ENCODE measurements at regions not wholly inside any gene's neighbourhood (a gene's known extent, or its start where the extent isn't known, plus 50 kb on each side); places are given as distances from the start of the nearest gene placed in this dataset.

DNA sequence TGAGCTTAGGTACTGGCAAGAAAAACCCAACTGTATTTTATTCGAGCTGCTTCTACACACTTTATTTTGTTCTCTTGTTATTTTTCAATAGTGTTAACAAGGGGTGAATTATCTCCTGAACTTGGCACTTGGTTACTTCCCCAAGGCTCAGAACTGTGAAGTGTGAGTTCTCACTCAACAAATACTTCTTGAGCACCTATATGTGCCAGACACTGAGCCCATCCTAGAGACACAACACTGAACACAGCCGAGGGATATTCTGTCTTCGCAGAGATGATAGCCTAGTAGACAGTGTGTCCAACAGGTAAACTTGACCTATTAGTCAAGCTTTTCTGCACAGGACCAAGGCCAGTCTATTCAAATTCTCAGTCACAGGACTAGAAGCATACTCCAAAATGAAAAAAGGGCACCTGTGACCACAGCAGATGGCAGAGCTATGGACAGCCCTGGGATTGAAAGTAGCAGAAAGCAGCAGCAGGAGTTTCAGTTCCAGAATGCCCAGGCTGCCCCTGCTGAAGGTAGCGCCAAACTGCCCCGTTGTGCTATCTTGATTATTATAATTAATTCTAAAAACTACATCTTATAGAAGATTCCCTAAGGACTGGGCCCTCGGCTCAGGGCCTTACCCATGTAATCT, 77.8 kb upstream of the TAB2 start:
- TF ChIP-seq CREB1 (CRISPR knock-in tag; IDR thresholded peaks at IDR 0.05; ENCODE audit: low read depth): no peak
- no peak for TF ChIP-seq EZH2 (IDR thresholded peaks at IDR 0.05; ENCODE audit: low read depth, unreplicated experiment)
- TF ChIP-seq, protein P1, sequence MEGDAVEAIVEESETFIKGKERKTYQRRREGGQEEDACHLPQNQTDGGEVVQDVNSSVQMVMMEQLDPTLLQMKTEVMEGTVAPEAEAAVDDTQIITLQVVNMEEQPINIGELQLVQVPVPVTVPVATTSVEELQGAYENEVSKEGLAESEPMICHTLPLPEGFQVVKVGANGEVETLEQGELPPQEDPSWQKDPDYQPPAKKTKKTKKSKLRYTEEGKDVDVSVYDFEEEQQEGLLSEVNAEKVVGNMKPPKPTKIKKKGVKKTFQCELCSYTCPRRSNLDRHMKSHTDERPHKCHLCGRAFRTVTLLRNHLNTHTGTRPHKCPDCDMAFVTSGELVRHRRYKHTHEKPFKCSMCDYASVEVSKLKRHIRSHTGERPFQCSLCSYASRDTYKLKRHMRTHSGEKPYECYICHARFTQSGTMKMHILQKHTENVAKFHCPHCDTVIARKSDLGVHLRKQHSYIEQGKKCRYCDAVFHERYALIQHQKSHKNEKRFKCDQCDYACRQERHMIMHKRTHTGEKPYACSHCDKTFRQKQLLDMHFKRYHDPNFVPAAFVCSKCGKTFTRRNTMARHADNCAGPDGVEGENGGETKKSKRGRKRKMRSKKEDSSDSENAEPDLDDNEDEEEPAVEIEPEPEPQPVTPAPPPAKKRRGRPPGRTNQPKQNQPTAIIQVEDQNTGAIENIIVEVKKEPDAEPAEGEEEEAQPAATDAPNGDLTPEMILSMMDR (conservative IDR thresholded peaks at IDR 0.05; ENCODE audit: low read depth in 2 of 2): no peak
- TF ChIP-seq JUNB (IDR thresholded peaks at IDR 0.05; ENCODE audit: unreplicated experiment): no peak
- no peak for TF ChIP-seq POLR2AphosphoS5 (IDR thresholded peaks at IDR 0.05; ENCODE audit: low read depth)
- no peak for TF ChIP-seq EZH2phosphoT487 (IDR thresholded peaks at IDR 0.05; ENCODE audit: unreplicated experiment)
- TF ChIP-seq, protein P2, sequence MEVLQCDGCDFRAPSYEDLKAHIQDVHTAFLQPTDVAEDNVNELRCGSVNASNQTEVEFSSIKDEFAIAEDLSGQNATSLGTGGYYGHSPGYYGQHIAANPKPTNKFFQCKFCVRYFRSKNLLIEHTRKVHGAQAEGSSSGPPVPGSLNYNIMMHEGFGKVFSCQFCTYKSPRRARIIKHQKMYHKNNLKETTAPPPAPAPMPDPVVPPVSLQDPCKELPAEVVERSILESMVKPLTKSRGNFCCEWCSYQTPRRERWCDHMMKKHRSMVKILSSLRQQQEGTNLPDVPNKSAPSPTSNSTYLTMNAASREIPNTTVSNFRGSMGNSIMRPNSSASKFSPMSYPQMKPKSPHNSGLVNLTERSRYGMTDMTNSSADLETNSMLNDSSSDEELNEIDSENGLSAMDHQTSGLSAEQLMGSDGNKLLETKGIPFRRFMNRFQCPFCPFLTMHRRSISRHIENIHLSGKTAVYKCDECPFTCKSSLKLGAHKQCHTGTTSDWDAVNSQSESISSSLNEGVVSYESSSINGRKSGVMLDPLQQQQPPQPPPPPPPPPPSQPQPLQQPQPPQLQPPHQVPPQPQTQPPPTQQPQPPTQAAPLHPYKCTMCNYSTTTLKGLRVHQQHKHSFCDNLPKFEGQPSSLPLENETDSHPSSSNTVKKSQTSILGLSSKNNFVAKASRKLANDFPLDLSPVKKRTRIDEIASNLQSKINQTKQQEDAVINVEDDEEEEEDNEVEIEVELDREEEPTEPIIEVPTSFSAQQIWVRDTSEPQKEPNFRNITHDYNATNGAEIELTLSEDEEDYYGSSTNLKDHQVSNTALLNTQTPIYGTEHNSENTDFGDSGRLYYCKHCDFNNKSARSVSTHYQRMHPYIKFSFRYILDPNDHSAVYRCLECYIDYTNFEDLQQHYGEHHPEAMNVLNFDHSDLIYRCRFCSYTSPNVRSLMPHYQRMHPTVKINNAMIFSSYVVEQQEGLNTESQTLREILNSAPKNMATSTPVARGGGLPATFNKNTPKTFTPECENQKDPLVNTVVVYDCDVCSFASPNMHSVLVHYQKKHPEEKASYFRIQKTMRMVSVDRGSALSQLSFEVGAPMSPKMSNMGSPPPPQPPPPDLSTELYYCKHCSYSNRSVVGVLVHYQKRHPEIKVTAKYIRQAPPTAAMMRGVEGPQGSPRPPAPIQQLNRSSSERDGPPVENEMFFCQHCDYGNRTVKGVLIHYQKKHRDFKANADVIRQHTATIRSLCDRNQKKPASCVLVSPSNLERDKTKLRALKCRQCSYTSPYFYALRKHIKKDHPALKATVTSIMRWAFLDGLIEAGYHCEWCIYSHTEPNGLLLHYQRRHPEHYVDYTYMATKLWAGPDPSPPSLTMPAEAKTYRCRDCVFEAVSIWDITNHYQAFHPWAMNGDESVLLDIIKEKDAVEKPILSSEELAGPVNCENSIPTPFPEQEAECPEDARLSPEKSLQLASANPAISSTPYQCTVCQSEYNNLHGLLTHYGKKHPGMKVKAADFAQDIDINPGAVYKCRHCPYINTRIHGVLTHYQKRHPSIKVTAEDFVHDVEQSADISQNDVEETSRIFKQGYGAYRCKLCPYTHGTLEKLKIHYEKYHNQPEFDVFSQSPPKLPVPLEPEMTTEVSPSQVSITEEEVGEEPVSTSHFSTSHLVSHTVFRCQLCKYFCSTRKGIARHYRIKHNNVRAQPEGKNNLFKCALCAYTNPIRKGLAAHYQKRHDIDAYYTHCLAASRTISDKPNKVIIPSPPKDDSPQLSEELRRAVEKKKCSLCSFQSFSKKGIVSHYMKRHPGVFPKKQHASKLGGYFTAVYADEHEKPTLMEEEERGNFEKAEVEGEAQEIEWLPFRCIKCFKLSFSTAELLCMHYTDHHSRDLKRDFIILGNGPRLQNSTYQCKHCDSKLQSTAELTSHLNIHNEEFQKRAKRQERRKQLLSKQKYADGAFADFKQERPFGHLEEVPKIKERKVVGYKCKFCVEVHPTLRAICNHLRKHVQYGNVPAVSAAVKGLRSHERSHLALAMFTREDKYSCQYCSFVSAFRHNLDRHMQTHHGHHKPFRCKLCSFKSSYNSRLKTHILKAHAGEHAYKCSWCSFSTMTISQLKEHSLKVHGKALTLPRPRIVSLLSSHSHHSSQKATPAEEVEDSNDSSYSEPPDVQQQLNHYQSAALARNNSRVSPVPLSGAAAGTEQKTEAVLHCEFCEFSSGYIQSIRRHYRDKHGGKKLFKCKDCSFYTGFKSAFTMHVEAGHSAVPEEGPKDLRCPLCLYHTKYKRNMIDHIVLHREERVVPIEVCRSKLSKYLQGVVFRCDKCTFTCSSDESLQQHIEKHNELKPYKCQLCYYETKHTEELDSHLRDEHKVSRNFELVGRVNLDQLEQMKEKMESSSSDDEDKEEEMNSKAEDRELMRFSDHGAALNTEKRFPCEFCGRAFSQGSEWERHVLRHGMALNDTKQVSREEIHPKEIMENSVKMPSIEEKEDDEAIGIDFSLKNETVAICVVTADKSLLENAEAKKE (CRISPR knock-in tag; IDR thresholded peaks at IDR 0.05): no peak
- TF ChIP-seq, protein P3, sequence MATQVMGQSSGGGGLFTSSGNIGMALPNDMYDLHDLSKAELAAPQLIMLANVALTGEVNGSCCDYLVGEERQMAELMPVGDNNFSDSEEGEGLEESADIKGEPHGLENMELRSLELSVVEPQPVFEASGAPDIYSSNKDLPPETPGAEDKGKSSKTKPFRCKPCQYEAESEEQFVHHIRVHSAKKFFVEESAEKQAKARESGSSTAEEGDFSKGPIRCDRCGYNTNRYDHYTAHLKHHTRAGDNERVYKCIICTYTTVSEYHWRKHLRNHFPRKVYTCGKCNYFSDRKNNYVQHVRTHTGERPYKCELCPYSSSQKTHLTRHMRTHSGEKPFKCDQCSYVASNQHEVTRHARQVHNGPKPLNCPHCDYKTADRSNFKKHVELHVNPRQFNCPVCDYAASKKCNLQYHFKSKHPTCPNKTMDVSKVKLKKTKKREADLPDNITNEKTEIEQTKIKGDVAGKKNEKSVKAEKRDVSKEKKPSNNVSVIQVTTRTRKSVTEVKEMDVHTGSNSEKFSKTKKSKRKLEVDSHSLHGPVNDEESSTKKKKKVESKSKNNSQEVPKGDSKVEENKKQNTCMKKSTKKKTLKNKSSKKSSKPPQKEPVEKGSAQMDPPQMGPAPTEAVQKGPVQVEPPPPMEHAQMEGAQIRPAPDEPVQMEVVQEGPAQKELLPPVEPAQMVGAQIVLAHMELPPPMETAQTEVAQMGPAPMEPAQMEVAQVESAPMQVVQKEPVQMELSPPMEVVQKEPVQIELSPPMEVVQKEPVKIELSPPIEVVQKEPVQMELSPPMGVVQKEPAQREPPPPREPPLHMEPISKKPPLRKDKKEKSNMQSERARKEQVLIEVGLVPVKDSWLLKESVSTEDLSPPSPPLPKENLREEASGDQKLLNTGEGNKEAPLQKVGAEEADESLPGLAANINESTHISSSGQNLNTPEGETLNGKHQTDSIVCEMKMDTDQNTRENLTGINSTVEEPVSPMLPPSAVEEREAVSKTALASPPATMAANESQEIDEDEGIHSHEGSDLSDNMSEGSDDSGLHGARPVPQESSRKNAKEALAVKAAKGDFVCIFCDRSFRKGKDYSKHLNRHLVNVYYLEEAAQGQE (IDR thresholded peaks at IDR 0.05; ENCODE audit: unreplicated experiment): no peak
- TF ChIP-seq STAT1 (IDR thresholded peaks at IDR 0.05; ENCODE audit: unreplicated experiment): no peak
- no peak for TF ChIP-seq ZNF331 (CRISPR knock-in tag; IDR thresholded peaks at IDR 0.05; ENCODE audit: low read depth)
- TF ChIP-seq, protein P4, sequence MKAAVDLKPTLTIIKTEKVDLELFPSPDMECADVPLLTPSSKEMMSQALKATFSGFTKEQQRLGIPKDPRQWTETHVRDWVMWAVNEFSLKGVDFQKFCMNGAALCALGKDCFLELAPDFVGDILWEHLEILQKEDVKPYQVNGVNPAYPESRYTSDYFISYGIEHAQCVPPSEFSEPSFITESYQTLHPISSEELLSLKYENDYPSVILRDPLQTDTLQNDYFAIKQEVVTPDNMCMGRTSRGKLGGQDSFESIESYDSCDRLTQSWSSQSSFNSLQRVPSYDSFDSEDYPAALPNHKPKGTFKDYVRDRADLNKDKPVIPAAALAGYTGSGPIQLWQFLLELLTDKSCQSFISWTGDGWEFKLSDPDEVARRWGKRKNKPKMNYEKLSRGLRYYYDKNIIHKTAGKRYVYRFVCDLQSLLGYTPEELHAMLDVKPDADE (IDR thresholded peaks at IDR 0.05): no peak
